ENCODE measurements at regions not wholly inside any gene's neighbourhood (a gene's known extent, or its start where the extent isn't known, plus 50 kb on each side); places are given as distances from the start of the nearest gene placed in this dataset.
"Not testable (repeated sequence)": the region's sequence is repeated elsewhere in the genome, so short reads cannot be mapped to it uniquely, and the experiment has no call there.

- no peak for DNase-seq (ENCODE audit: low read depth)
Observed at GRCh38 chr12:75759196-75759595, 247.8 kb upstream of the KRR1 start.

- no peak for DNase-seq (ENCODE audit: low read depth)
Observed at GRCh38 chr12:75756771-75757170, 245.4 kb upstream of the KRR1 start.

- DNase-seq (ENCODE audit: low read depth), result no peak
Observed at GRCh38 chr12:75756111-75756510, 244.7 kb upstream of the KRR1 start.

- no peak for DNase-seq (ENCODE audit: low read depth)
Observed at GRCh38 chr12:75754698-75755097, 243.3 kb upstream of the KRR1 start.

- DNase-seq (ENCODE audit: low read depth), result no peak
Observed at GRCh38 chr12:75754141-75754540, 242.7 kb upstream of the KRR1 start.

GRCh38 chr12:75751769-75752471 lies 240.5 kb upstream of the KRR1 start:
- no peak for DNase-seq (ENCODE audit: low read depth)

- no peak for DNase-seq (ENCODE audit: low read depth)
Observed at GRCh38 chr12:75750716-75751306, 239.4 kb upstream of the KRR1 start.

GRCh38 chr12:75748990-75749389 lies 237.6 kb upstream of the KRR1 start:
- not testable (repeated sequence) for DNase-seq (ENCODE audit: low read depth)

GRCh38 chr12:75748136-75748535 lies 236.7 kb upstream of the KRR1 start:
- DNase-seq (ENCODE audit: low read depth), result no peak

- no peak for DNase-seq (ENCODE audit: low read depth)
Observed at GRCh38 chr12:75747572-75748021, 236.2 kb upstream of the KRR1 start.

GRCh38 chr12:75746621-75747020 lies 235.2 kb upstream of the KRR1 start:
- no peak for DNase-seq (ENCODE audit: low read depth)

- no peak for DNase-seq (ENCODE audit: low read depth)
Observed at GRCh38 chr12:75744607-75745256, 233.3 kb upstream of the KRR1 start.

- DNase-seq (ENCODE audit: low read depth), result no peak
Observed at GRCh38 chr12:75742961-75743360, 231.6 kb upstream of the KRR1 start.

- no peak for DNase-seq (ENCODE audit: low read depth)
Observed at GRCh38 chr12:75742048-75742447, 230.6 kb upstream of the KRR1 start.

- no peak for DNase-seq (ENCODE audit: low read depth)
Observed at GRCh38 chr12:75739912-75740311, 228.5 kb upstream of the KRR1 start.

GRCh38 chr12:75739098-75739497 lies 227.7 kb upstream of the KRR1 start:
- DNase-seq (ENCODE audit: low read depth), result not testable (repeated sequence)

GRCh38 chr12:75738486-75738885 lies 227.1 kb upstream of the KRR1 start:
- DNase-seq (ENCODE audit: low read depth), result no peak

- DNase-seq (ENCODE audit: low read depth), result no peak
Observed at GRCh38 chr12:75735853-75736252, 224.4 kb upstream of the KRR1 start.

GRCh38 chr12:75728826-75729225 lies 217.4 kb upstream of the KRR1 start:
- DNase-seq (ENCODE audit: low read depth), result no peak

- DNase-seq (ENCODE audit: low read depth), result no peak
Observed at GRCh38 chr12:75727577-75727976, 216.2 kb upstream of the KRR1 start.

GRCh38 chr12:75725521-75726111 lies 214.2 kb upstream of the KRR1 start:
- DNase-seq (ENCODE audit: low read depth), result no peak

- no peak for DNase-seq (ENCODE audit: low read depth)
Observed at GRCh38 chr12:75724928-75725312, 213.5 kb upstream of the KRR1 start.

GRCh38 chr12:75724307-75724927 lies 213.0 kb upstream of the KRR1 start:
- DNase-seq (ENCODE audit: low read depth), result no peak

Measured in CMK (cell line).